HG03565 (cell line): ENCODE measurements at regions not wholly inside any gene's neighbourhood (a gene's known extent, or its start where the extent isn't known, plus 50 kb on each side); places are given as distances from the start of the nearest gene placed in this dataset.

Experiments
- ATAC-seq: cut with Tn5 transposase; IDR thresholded peaks from one replicate; pipeline ENCODE4 v1.9.1; 2021; ENCODE audit warnings: mild to moderate bottlenecking, moderate library complexity; ENCODE audit not compliant: unreplicated experiment

DNA sequence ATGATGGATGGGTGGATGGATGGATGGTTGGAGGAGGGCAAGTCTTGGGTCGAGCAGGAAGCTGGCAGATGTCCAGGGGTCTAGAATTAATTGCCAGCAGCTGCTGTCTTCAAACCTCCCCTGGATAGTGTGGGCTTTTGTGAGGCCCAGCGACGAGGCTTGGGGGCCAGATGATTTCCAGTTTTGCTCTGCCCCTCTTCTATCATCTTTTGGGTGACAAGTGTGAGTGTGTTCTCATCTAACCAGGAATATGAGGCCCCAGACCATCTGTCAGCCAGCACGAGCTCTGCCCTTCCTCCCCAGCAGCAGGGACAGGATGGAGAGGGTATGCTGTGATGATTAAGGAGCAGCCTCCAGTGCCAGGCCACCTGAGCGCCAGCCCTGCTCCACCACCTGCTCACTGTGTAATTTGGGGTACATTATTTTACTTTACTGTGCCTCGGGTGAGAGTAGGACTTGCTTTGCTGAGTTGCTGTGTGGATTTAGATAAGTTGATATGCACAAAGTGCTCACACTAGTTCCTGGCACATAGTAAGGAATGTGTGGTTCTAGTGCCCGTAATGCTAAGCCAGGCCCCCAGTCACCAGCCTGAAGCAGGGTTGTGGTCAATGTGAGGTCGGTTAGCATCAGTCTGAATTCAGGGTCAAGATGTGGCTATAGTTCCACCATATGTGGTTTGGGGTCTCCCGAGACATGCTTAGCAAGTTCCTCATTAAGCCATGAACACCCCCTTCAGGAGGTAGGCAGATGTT, 251.1 kb downstream of the CYP26B1 start:
- ATAC-seq, result no peak

DNA sequence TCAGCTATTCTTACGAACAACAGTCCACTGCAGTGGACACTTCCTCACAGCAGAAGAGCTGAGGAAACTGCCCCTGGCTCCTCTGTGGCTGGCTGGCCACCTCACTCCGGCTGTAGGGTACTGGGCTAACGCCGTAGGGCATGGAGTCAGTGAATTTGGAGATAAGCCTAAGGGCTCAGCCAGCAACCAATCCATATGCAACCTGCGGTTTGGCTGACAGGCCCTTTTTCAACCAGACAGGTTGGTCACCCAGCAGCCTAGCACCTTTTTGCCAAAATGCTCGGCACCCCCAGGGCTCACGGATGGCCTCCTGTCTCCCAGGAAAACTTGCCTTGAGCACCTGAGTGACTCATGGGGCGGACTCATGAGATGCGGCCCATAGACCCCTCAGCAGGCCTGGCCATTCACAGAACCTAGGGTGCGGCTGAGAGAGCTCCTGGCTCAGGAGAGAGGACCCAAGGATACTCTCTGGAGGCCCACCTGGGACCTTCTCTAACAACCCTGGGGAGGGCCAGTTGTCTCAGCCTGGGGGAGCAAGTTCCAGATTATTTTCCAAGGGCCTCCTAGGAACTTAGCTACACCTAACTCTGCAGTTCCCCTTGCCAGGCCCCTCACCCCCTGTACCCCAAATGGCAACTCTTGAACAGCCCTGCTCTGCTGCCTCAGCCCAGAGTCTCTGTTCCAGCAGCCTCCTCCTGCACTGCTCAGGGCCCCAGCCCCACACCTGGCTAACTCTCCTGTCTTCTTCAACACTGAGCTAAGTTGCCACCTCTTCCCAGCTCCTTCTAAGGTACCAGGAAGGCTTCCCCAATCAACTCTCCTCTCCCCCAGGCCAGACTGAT, 252.1 kb downstream of the CYP26B1 start:
- ATAC-seq, result no peak

GRCh38 chr2:71894261-71894660, 253.4 kb downstream of the CYP26B1 start:
- no peak for ATAC-seq

DNA sequence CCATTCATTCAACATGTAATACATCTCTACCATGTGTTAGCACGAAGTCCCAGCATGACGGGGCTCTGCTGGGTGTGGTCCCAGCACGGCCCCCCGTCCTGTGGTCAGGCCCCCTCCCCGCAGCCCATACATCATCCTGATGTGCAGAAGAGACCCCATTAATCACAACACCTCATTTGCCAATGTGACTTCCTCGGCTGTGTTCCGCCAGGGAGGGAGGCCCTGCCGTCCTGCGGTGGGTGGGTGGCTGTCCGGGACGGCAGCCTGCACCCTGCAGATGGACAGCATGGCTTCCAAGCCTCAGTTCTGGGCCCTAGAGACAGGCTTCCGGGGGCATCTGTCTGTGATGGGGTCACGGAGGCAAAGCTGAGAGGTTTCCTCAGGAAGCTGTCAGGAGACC, 254.0 kb downstream of the CYP26B1 start:
- ATAC-seq, result no peak

- ATAC-seq, result no peak
Observed at GRCh38 chr2:71892896-71893295, 254.8 kb downstream of the CYP26B1 start.

GRCh38 chr2:71892423-71892730, 255.3 kb downstream of the CYP26B1 start:
- no peak for ATAC-seq

DNA sequence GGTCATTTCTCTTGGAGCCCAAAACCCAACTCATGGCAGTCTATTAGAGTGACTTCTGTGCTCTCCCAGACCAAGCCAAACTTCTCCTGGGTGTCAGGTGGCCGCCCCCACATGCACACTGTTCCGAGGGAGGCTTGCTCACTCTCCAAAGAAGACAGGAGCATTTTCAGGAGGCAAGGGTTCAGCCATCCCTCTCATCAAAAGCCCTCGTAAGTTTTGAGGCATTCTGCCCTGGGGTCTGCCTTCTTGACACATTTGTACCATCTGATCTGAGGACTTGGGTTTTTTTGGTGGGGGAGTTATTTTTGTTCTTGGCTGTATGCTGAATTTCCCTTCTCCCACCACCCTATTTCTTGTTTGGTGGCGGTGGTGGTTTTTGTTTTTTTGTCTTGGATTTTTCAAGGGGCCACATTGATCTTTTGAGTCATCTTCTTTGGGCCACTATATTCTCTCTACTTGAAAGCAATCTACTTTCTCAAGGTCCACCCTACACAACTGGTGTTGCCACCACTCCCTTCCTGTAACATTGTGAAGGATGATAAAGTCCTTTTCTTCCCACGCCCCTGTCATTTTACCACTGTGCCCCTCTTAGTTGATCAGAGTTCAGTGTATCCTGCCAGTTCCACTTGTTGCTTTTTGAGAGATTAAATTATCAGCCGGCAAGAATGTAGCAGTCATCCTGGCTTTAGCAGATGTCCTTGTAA, 255.8 kb downstream of the CYP26B1 start:
- no peak for ATAC-seq

DNA sequence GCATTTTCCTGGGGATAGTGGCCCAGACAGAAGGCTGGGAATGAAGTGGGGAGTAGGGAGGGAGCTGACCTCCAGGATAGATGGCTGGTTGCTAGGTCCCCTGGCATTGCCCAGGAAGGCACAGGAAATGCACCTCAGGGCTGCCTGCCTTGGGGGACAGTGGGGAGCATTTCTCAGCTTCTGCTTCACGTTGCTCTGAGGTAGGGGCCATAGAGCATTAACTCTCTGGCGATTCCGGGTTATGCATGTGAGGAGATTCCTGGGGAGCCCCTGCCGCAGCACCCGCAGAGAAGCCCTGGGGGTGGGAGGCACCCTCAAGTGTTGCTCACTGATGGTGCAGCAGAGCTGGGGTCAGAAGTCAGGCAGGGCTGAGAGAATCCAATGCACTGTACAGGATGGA, 256.5 kb downstream of the CYP26B1 start:
- ATAC-seq, result no peak

- no peak for ATAC-seq
Observed at GRCh38 chr2:71889759-71890684, 257.6 kb downstream of the CYP26B1 start.

DNA sequence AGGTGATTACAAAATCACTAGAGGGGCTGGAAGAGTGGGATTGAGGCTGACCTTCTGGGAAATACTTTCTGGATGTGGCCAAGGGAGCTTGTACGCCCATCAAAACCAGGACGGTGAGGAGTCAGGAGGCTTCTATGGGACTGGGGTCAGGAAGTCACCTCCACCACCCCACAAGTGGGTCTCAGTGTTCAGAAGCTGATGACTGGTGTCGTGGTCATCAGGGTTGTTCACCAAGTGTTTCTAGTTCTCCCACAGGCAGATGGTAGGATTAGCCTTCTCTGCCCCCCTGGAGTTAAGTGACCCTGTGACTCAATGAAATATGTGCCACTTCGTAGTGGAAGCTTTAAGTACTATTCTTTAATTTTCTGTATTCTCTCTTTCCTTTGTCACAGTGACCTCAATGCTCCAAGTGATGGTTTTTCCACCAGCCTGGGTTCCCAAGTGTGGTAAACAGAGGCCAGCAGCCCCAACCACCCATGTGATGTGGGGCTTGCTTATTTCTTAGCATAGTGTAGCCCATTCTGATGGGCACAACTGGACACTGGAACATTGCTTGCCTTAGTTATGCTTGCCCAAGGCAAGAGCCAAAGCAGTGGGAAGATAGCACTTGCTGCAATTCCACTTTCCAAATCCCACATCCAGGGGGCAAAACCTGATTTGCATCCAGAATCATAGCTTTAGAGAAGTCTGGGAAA, 258.8 kb downstream of the CYP26B1 start:
- no peak for ATAC-seq

- no peak for ATAC-seq
Observed at GRCh38 chr2:71887196-71887595, 260.5 kb downstream of the CYP26B1 start.

DNA sequence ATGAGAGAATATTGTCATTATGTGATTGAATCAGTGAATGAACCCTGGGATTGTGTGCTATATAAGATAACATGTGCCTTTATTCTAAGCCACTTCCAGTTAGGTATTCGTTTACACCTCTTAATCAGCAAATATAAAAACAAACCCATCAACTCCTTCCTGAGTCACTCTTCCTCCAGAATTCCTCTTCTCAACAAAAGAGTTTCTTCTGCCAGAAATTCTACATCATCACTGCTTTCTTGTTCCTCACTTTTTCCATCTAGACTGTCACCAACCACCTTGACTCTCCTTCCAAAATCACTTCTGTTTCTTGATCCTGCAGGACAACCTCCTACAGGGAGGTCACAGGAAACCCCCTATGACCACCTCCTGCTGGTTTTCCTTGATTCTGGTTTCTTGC, 261.4 kb downstream of the CYP26B1 start:
- no peak for ATAC-seq

DNA sequence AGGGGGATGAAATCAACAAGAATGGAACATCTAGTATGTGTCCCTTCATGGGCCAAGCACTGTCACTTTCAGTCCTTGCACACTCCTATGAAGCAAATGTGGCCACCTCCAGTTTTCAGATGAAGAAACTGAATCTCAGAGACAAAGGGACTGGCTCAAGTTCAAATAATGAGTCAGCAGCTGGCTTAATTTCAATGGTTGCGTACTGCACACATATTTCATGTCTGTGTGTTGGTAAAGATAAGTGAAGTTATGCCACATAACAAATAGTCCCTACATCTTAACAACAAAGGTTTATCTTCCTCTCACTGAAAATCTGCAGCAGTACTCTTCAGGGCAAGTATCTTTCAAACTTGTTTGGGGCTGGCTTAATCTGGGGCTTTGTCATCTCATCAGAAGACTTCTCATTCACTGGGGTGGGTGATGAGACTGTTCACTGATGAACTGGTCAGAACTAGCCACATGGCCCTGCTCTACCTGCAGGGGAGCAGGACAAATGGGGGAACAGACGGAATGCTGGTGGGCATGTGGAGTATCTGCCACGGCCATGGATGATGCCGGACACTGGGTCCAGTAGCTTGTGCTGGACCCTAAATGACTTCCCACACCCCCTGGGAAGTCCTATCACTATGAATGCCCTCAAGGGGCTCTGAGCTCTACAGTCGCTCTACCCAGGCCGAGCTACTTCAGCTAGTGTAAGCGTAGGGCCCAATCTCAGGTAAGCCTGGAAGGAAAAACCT, 263.2 kb downstream of the CYP26B1 start:
- no peak for ATAC-seq

DNA sequence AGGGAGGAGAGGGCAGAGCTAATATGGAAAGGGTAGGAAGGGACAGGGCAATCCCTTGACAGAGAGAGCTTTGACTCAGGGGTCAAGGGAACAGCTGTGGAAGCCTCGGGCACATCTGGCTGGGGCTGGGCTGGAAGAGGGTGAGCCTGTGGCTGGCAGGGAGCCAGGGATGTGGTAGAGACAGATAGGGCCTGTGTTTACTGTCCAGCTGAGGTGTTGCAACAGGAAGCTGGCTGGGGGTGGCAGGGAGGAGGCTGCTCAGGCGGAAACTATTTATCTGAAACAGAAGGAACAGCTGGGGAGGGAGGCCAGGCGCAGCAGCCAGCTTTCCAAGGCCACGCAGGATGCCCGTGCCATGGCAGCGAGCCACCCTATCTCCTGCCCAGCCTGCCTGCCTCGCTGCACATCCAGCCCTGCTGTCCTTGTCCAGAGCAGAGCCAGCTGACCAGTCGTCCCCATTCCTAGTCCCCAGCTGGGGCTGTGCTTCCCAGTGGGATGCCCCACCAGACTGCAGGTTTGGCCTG, 264.7 kb downstream of the CYP26B1 start:
- no peak for ATAC-seq

DNA sequence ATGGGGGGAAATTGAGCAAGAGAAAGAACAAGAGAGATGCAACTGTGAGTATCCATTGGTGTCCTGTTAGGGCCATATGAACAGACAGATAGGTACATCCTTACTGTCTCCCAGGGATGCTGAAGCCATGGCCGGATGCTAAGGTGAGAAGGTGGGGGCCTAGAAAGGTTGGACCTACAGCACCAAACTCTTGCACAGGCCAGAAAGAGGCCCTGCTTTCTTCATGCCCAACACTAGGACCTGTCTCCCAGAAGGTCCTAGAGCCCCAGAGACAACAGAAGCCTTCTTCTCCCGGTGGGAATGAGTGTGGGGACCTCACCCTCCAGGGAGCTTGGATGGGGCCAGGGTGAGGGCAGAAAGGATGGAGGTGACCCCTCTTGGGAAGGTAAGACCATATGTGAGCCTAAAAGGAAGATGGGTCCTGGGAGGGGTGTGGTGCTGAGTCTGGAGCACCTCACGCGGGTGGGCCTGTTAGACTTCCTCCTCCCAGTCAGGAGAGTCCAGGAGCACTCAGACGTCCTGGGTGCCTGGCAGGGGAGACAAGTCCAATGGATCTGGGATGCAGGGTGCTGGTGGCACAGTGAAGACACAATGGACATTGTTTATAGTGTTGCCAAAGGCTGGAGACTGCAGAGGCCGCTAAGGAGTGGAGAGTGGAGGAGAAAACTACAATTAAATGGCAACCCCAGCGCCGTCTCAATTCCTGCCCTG, 265.3 kb downstream of the CYP26B1 start:
- no peak for ATAC-seq

- ATAC-seq, result peak; percentile 38
Observed at GRCh38 chr2:71880846-71881610, 266.6 kb downstream of the CYP26B1 start.

- no peak for ATAC-seq
Observed at GRCh38 chr2:71880287-71880686, 267.4 kb downstream of the CYP26B1 start.
